ENCODE measurements at regions not wholly inside any gene's neighbourhood (a gene's known extent, or its start where the extent isn't known, plus 50 kb on each side); places are given as distances from the start of the nearest gene placed in this dataset.

GRCh38 chr1:222940906-222941305 lies 126.1 kb downstream of the DISP1 start:
- no peak for TF ChIP-seq POLR2A (IDR thresholded peaks at IDR 0.05; ENCODE audit: low read depth, low read length)
- no peak for TF ChIP-seq POLR2AphosphoS5 (IDR thresholded peaks at IDR 0.05; ENCODE audit: insufficient read depth, low read depth, low read length)
- no peak for TF ChIP-seq CTCF (IDR thresholded peaks at IDR 0.05; ENCODE audit: extremely low read depth in 1 of 2, insufficient read depth in 1 of 2, low read depth in 1 of 2, low read length in 2 of 2)
- TF ChIP-seq JUN (IDR thresholded peaks at IDR 0.05; ENCODE audit: borderline replicate concordance, insufficient read depth, insufficient read length, low read depth), result no peak
- TF ChIP-seq EZH2 (IDR thresholded peaks at IDR 0.05; ENCODE audit: borderline replicate concordance, low read depth, low read length, severe bottlenecking), result no peak
- no peak for TF ChIP-seq MYC (IDR thresholded peaks at IDR 0.05; ENCODE audit: low read depth, low read length)
- no peak for TF ChIP-seq MAX (IDR thresholded peaks at IDR 0.05; ENCODE audit: insufficient read depth, insufficient read length)
- TF ChIP-seq GATA2 (IDR thresholded peaks at IDR 0.05; ENCODE audit: insufficient read depth, insufficient read length, low read depth, low read length), result no peak
- no peak for TF ChIP-seq FOS (IDR thresholded peaks at IDR 0.05; ENCODE audit: borderline replicate concordance, insufficient read depth, low read length)
